ENCODE measurements at regions not wholly inside any gene's neighbourhood (a gene's known extent, or its start where the extent isn't known, plus 50 kb on each side); places are given as distances from the start of the nearest gene placed in this dataset.

- Histone ChIP-seq H2AK5ac (ENCODE audit: low read depth, low read length) (no peak overlapping the region), H2BK12ac (ENCODE audit: low read depth, low read length) (no peak overlapping the region), H2BK120ac (replicated peaks; ENCODE audit: low read depth, low read length) (no peak overlapping the region)
- TF ChIP-seq RAD21 (IDR thresholded peaks at IDR 0.05 in 1 of 2, conservative IDR thresholded peaks at IDR 0.05 in 1 of 2; ENCODE audit: low read depth in 2 of 2, low read length in 2 of 2) (peak; percentile 70 to 76), GABPA (IDR thresholded peaks at IDR 0.05; ENCODE audit: borderline replicate concordance, insufficient read depth, low read length) (no peak), RXRA (IDR thresholded peaks at IDR 0.05; ENCODE audit: insufficient read depth, low read depth, low read length) (no peak), KDM1A (IDR thresholded peaks at IDR 0.05; ENCODE audit: borderline replicate concordance, low read length) (no peak), CHD1 (IDR thresholded peaks at IDR 0.05; ENCODE audit: low read depth, low read length) (no peak), CBX8 (IDR thresholded peaks at IDR 0.05; ENCODE audit: borderline replicate concordance, low read depth, low read length) (no peak), CTCF (IDR thresholded peaks at IDR 0.05; ENCODE audit: control extremely low read depth in 1 of 3, insufficient read depth in 1 of 3, low read depth in 1 of 3, low read length in 3 of 3) (peak; percentile 21 to 60 (median 49)), EP300 (IDR thresholded peaks at IDR 0.05; ENCODE audit: borderline replicate concordance in 1 of 2, low read depth in 2 of 2, low read length in 2 of 2) (no peak), POU5F1 (IDR thresholded peaks at IDR 0.05; ENCODE audit: low read depth, low read length) (no peak)
- TF ChIP-seq, protein P1, sequence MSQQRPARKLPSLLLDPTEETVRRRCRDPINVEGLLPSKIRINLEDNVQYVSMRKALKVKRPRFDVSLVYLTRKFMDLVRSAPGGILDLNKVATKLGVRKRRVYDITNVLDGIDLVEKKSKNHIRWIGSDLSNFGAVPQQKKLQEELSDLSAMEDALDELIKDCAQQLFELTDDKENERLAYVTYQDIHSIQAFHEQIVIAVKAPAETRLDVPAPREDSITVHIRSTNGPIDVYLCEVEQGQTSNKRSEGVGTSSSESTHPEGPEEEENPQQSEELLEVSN (IDR thresholded peaks at IDR 0.05): no peak
Measured at GRCh38 chr15:47551079-47551478, 166.2 kb upstream of the SEMA6D start.

More at GRCh38 chr15:47551079-47551478, 166.2 kb upstream of the SEMA6D start:
- Histone ChIP-seq H2AFZ (ENCODE audit: low read length) (no peak overlapping the region), H3K9me3 (ENCODE audit: insufficient read depth in 2 of 2, low read depth in 1 of 2, low read length in 1 of 2) (no peaks in the 10 kb centered on the region), H3K4me2 (ENCODE audit: insufficient read depth in 1 of 2, low read depth in 2 of 2, low read length in 2 of 2) (no peak overlapping the region), H3K4me3 (ENCODE audit: extremely low read depth in 1 of 4, insufficient read depth in 2 of 4, low read depth in 3 of 4, low read length in 4 of 4) (no peak overlapping the region), H3K27ac (ENCODE audit: low read depth, low read length) (no peak overlapping the region), H3K79me2 (ENCODE audit: control insufficient read depth in 1 of 2, insufficient read depth in 2 of 2, low read length in 2 of 2) (no peaks in the 10 kb centered on the region), H2BK5ac (ENCODE audit: low read depth, low read length) (no peak overlapping the region), H3K23ac (ENCODE audit: insufficient read length) (no peak overlapping the region), H4K91ac (replicated peaks; ENCODE audit: insufficient read length, low read length) (no peak overlapping the region), H3K27me3 (replicated peaks in 1 of 4; ENCODE audit: control insufficient read depth in 3 of 4, extremely low read depth in 1 of 4, insufficient read depth in 3 of 4, low read length in 3 of 4) (no peaks in the 10 kb centered on the region), H3K4me1 (replicated peaks in 1 of 4; ENCODE audit: control insufficient read depth in 3 of 4, insufficient read depth in 4 of 4, low read length in 3 of 4) (no peaks in the 10 kb centered on the region), H3K79me1 (ENCODE audit: low read depth, low read length) (no peaks in the 10 kb centered on the region), H3K4ac (replicated peaks; ENCODE audit: insufficient read length, low read depth, low read length) (no peak overlapping the region), H4K8ac (ENCODE audit: extremely low read depth, insufficient read depth, low read length) (no peak overlapping the region), H2BK15ac (ENCODE audit: low read length) (no peak overlapping the region), H3K18ac (ENCODE audit: extremely low read depth, low read length) (no peak overlapping the region), H3K56ac (replicated peaks; ENCODE audit: insufficient read length, low read depth, low read length) (no peak overlapping the region), H3K36me3 (ENCODE audit: control insufficient read depth in 2 of 4, insufficient read depth in 4 of 4, low read length in 3 of 4) (no peaks in the 10 kb centered on the region), H3K9ac (replicated peaks in 1 of 4; ENCODE audit: extremely low read depth in 1 of 4, low read depth in 3 of 4, low read length in 3 of 4) (no peak overlapping the region), H3K23me2 (ENCODE audit: low read depth, low read length) (no peaks in the 10 kb centered on the region; the same call in 1 of the 2 replicates), H2BK20ac (ENCODE audit: low read length) (no peak overlapping the region), H4K20me1 (replicated peaks in 1 of 2; ENCODE audit: control insufficient read depth in 1 of 2, insufficient read depth in 2 of 2, low read length in 2 of 2) (no peaks in the 10 kb centered on the region), H4K5ac (ENCODE audit: insufficient read length, low read depth, low read length) (no peak overlapping the region), H3K14ac (ENCODE audit: insufficient read length) (no peak overlapping the region)
- FAIRE-seq: no peak
- WGBS, 2 experiments (ENCODE audit: extremely low coverage in 1 of 2, insufficient coverage in 1 of 2, insufficient read length in 1 of 2, insufficient replicate concordance in 2 of 2, low coverage in 1 of 2, low lambda C conversion rate in 2 of 2, missing lambda C conversion rate in 1 of 2): 80% methylated on average over 1 of the region's 1 CpG; no CpG with 5 or more reads in 1 of the 2 experiments
- CTCF ChIA-PET (ENCODE audit: partially characterized antibody): interaction anchor here (0.5 to 3.9 kb wide), 23 partner anchors 9 to 533 kb away, joined by 3 to 19 read pairs (median 4); partner anchors contain the start of gene SEMA6D
- POLR2A ChIA-PET (ENCODE audit: partially characterized antibody): no interaction called here
- peak in 1 of 2 experiments; percentile 53 for DNase-seq (ENCODE audit: low read depth in 1 of 2, low spot score in 2 of 2)

All from H1 (cell line).